ENCODE measurements at regions not wholly inside any gene's neighbourhood (a gene's known extent, or its start where the extent isn't known, plus 50 kb on each side); places are given as distances from the start of the nearest gene placed in this dataset.

DNA sequence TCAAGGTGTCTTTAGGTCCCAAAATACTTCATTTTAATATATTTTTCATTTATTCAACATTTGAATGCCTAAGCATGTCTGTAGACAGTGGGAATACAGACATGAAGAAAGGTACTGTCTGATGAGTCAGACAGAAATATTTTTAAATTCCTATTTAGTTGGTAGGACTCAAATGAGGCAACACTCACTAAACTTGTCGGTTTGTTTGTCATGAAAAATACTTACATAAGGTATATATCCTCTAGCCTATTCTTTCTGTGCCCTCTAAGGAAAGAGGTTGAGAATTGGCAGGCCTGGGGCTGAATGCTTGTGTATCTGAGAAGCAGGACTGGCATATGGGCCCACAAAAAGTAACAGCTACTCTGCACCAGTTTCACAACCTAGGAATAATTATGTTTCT is 423.6 kb upstream of the MDFIC2 start (continued):
- TF ChIP-seq, protein P1, sequence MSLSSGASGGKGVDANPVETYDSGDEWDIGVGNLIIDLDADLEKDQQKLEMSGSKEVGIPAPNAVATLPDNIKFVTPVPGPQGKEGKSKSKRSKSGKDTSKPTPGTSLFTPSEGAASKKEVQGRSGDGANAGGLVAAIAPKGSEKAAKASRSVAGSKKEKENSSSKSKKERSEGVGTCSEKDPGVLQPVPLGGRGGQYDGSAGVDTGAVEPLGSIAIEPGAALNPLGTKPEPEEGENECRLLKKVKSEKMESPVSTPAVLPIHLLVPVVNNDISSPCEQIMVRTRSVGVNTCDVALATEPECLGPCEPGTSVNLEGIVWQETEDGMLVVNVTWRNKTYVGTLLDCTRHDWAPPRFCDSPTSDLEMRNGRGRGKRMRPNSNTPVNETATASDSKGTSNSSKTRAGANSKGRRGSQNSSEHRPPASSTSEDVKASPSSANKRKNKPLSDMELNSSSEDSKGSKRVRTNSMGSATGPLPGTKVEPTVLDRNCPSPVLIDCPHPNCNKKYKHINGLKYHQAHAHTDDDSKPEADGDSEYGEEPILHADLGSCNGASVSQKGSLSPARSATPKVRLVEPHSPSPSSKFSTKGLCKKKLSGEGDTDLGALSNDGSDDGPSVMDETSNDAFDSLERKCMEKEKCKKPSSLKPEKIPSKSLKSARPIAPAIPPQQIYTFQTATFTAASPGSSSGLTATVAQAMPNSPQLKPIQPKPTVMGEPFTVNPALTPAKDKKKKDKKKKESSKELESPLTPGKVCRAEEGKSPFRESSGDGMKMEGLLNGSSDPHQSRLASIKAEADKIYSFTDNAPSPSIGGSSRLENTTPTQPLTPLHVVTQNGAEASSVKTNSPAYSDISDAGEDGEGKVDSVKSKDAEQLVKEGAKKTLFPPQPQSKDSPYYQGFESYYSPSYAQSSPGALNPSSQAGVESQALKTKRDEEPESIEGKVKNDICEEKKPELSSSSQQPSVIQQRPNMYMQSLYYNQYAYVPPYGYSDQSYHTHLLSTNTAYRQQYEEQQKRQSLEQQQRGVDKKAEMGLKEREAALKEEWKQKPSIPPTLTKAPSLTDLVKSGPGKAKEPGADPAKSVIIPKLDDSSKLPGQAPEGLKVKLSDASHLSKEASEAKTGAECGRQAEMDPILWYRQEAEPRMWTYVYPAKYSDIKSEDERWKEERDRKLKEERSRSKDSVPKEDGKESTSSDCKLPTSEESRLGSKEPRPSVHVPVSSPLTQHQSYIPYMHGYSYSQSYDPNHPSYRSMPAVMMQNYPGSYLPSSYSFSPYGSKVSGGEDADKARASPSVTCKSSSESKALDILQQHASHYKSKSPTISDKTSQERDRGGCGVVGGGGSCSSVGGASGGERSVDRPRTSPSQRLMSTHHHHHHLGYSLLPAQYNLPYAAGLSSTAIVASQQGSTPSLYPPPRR (CRISPR knock-in tag; IDR thresholded peaks at IDR 0.05; ENCODE audit: borderline replicate concordance) = no peak
- TF ChIP-seq, protein P2, sequence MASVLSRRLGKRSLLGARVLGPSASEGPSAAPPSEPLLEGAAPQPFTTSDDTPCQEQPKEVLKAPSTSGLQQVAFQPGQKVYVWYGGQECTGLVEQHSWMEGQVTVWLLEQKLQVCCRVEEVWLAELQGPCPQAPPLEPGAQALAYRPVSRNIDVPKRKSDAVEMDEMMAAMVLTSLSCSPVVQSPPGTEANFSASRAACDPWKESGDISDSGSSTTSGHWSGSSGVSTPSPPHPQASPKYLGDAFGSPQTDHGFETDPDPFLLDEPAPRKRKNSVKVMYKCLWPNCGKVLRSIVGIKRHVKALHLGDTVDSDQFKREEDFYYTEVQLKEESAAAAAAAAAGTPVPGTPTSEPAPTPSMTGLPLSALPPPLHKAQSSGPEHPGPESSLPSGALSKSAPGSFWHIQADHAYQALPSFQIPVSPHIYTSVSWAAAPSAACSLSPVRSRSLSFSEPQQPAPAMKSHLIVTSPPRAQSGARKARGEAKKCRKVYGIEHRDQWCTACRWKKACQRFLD (CRISPR knock-in tag; IDR thresholded peaks at IDR 0.05) = no peak
- no peak for TF ChIP-seq BRD4 (IDR thresholded peaks at IDR 0.05)

DNA sequence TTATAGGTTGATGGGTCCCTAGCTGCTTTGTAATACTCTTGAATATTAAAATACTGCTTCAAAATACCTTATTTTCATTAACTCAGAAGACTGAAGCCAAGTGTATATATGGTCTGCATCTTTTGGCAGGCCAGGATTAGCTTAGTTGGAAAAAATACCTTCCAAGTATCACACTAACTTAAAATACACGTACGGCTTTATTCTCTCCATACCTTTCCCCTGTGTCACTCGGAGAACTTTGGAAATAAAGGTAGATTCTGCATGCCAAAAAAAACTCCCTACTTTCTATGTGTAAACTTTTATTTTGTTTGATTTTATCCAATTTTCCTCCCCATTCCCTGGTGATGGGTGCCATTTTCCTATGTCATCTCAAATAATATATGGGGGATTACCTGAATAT is 422.3 kb upstream of the MDFIC2 start:
- Histone ChIP-seq H3K4me1 (replicated peaks in 1 of 2; ENCODE audit: control insufficient read depth in 2 of 2, insufficient read depth in 2 of 2, low read length in 2 of 2) (no peaks in the 10 kb centered on the region), H3K79me2 (ENCODE audit: control insufficient read depth, insufficient read depth, low read length) (no peaks in the 10 kb centered on the region), H3K27me3 (ENCODE audit: control insufficient read depth in 2 of 2, insufficient read depth in 2 of 2, low read length in 2 of 2) (no peaks in the 10 kb centered on the region), H3K9me3 (replicated peaks; ENCODE audit: control insufficient read depth, insufficient read depth, low read depth, low read length) (no peaks in the 10 kb centered on the region), H3K9ac (ENCODE audit: insufficient read depth in 1 of 2, low read depth in 2 of 2, low read length in 2 of 2) (no peak overlapping the region), H3K4me2 (ENCODE audit: insufficient read depth, low read length) (no peak overlapping the region), H3K4me3 (no peak overlapping the region), H2AFZ (ENCODE audit: low read depth, low read length) (no peak overlapping the region), H3K9me1 (ENCODE audit: control insufficient read depth, insufficient read depth, low read length) (no peaks in the 10 kb centered on the region), H4K20me1 (replicated peaks; ENCODE audit: control insufficient read depth, insufficient read depth, low read length) (no peaks in the 10 kb centered on the region), H3K27ac (ENCODE audit: extremely low read depth, low read depth, low read length) (no peak overlapping the region), H3K36me3 (ENCODE audit: control insufficient read depth, insufficient read depth, low read length) (no peaks in the 10 kb centered on the region)
- intact Hi-C loops (cut with micrococcal nuclease) = no loop called here
- ATAC-seq = no peak
- BruUV-seq (replicated peaks) = no TSS peak
- in situ Hi-C loops (cut with MboI) = no loop called here
- ChIA-PET POLR2A (no interaction called here), CTCF (ENCODE audit: low intra/inter-chr PET ratio) (no interaction called here)
- 2% methylated on average over 3 of the region's 3 CpGs for WGBS (ENCODE audit: insufficient coverage, low coverage, missing lambda C conversion rate)
- DNase-seq (ENCODE audit: extremely low read depth in 1 of 4, low spot score in 3 of 4) = no peak
- FAIRE-seq = no peak
- TF ChIP-seq ARID1B (IDR thresholded peaks at IDR 0.05) = no peak
- TF ChIP-seq NCOA4 (IDR thresholded peaks at IDR 0.05; ENCODE audit: partially characterized antibody) = no peak
- no peak for TF ChIP-seq CREBBP (IDR thresholded peaks at IDR 0.05; ENCODE audit: low read depth, low read length)
- TF ChIP-seq, protein P3, sequence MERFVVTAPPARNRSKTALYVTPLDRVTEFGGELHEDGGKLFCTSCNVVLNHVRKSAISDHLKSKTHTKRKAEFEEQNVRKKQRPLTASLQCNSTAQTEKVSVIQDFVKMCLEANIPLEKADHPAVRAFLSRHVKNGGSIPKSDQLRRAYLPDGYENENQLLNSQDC (CRISPR knock-in tag; IDR thresholded peaks at IDR 0.05) = no peak
- no peak for TF ChIP-seq DDX20 (tag; IDR thresholded peaks at IDR 0.05; ENCODE audit: low read depth)
- TF ChIP-seq, protein P4, sequence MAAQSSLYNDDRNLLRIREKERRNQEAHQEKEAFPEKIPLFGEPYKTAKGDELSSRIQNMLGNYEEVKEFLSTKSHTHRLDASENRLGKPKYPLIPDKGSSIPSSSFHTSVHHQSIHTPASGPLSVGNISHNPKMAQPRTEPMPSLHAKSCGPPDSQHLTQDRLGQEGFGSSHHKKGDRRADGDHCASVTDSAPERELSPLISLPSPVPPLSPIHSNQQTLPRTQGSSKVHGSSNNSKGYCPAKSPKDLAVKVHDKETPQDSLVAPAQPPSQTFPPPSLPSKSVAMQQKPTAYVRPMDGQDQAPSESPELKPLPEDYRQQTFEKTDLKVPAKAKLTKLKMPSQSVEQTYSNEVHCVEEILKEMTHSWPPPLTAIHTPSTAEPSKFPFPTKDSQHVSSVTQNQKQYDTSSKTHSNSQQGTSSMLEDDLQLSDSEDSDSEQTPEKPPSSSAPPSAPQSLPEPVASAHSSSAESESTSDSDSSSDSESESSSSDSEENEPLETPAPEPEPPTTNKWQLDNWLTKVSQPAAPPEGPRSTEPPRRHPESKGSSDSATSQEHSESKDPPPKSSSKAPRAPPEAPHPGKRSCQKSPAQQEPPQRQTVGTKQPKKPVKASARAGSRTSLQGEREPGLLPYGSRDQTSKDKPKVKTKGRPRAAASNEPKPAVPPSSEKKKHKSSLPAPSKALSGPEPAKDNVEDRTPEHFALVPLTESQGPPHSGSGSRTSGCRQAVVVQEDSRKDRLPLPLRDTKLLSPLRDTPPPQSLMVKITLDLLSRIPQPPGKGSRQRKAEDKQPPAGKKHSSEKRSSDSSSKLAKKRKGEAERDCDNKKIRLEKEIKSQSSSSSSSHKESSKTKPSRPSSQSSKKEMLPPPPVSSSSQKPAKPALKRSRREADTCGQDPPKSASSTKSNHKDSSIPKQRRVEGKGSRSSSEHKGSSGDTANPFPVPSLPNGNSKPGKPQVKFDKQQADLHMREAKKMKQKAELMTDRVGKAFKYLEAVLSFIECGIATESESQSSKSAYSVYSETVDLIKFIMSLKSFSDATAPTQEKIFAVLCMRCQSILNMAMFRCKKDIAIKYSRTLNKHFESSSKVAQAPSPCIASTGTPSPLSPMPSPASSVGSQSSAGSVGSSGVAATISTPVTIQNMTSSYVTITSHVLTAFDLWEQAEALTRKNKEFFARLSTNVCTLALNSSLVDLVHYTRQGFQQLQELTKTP (IDR thresholded peaks at IDR 0.05; ENCODE audit: low read depth in 1 of 2, partially characterized antibody in 2 of 2) = no peak
- TF ChIP-seq KDM4B (IDR thresholded peaks at IDR 0.05; ENCODE audit: borderline replicate concordance in 2 of 2, low read depth in 1 of 2) = no peak
